Upper lobe of right lung (tissue), 1 donor: ENCODE measurements at regions not wholly inside any gene's neighbourhood (a gene's known extent, or its start where the extent isn't known, plus 50 kb on each side); places are given as distances from the start of the nearest gene placed in this dataset.
A peak's percentile ranks its signal among the peaks of the same experiment; 100 is the strongest.

Source experiments
- ATAC-seq: fragments of 200-7000 bp; cut with Tn5 transposase; one replicate; pipeline ENCODE4 v1.9.1; 2020; ENCODE audit warnings: mild to moderate bottlenecking, moderate library complexity
- DNase-seq: peaks from one replicate; pipeline ENCODE4 v3.0.0-alpha.2; 2020
- H3K27ac ChIP-seq: fragments of 200-600 bp; one replicate; pipeline ENCODE4 v1.8.0; 2022
- H3K27me3 ChIP-seq: fragments of 200-600 bp; one replicate; pipeline ENCODE4 v1.8.0; 2022; ENCODE audit warnings: mild to moderate bottlenecking
- H3K36me3 ChIP-seq: fragments of 200-600 bp; one replicate; pipeline ENCODE4 v1.8.0; 2022
- H3K4me1 ChIP-seq: fragments of 200-600 bp; one replicate; pipeline ENCODE4 v1.8.0; 2022
- H3K4me3 ChIP-seq: fragments of 200-600 bp; one replicate; pipeline ENCODE4 v1.8.0; 2022; ENCODE audit warnings: mild to moderate bottlenecking
- H3K9me3 ChIP-seq: fragments of 200-600 bp; one replicate; pipeline ENCODE4 v1.8.0; 2022
- CTCF ChIP-seq: fragments of 200-600 bp; IDR thresholded peaks from one replicate; pipeline ENCODE4 v1.8.0; 2022; ENCODE audit warnings: antibody characterized with exemption
- intact Hi-C: fragments of 100-400 bp; cut with DNase I; formaldehyde crosslinking; loops from one replicate; pipeline ENCODE4 v1.11.0; 2022
- donor health status: DM: no; HTN: yes; CAD: no; lungs with severe emphysema.

- no peaks in the 10 kb centered on the region for H3K36me3 ChIP-seq
- no peaks in the 10 kb centered on the region for H3K4me1 ChIP-seq
- H3K4me3 ChIP-seq: no peak overlapping the region
- H3K27me3 ChIP-seq: peaks cover 15% of the 10 kb centered on the region
- intact Hi-C loops: no loop called here
- no peak overlapping the region for H3K27ac ChIP-seq
- DNase-seq (no peak), ATAC-seq (no peak)
- no peaks in the 10 kb centered on the region for H3K9me3 ChIP-seq
- no peak for TF ChIP-seq CTCF
Observed at GRCh38 chr18:78001811-78002210, 752.2 kb downstream of the GALR1 start.

GRCh38 chr18:78006006-78006773 is 756.5 kb downstream of the GALR1 start:
- no peak for TF ChIP-seq CTCF
- peaks cover 18% of the 10 kb centered on the region for H3K27me3 ChIP-seq
- no peaks in the 10 kb centered on the region for H3K9me3 ChIP-seq
- no peaks in the 10 kb centered on the region for H3K4me1 ChIP-seq
- no peak for DNase-seq
- no peak overlapping the region for H3K4me3 ChIP-seq
- H3K36me3 ChIP-seq: no peaks in the 10 kb centered on the region
- no peak for ATAC-seq
- intact Hi-C loops: no loop called here
- H3K27ac ChIP-seq: no peak overlapping the region

- no peaks in the 10 kb centered on the region for H3K4me1 ChIP-seq
- H3K27me3 ChIP-seq: peaks cover 18% of the 10 kb centered on the region
- no peak for TF ChIP-seq CTCF
- no peak overlapping the region for H3K27ac ChIP-seq
- no peak overlapping the region for H3K4me3 ChIP-seq
- DNase-seq: no peak
- ATAC-seq: no peak
- H3K36me3 ChIP-seq: no peaks in the 10 kb centered on the region
- no peaks in the 10 kb centered on the region for H3K9me3 ChIP-seq
- intact Hi-C loops: no loop called here
Observed at GRCh38 chr18:78006774-78007260, 757.2 kb downstream of the GALR1 start.

GRCh38 chr18:78010363-78010762 is 760.7 kb downstream of the GALR1 start:
- ATAC-seq: no peak
- Histone ChIP-seq H3K4me1 (no peaks in the 10 kb centered on the region), H3K4me3 (no peak overlapping the region), H3K27me3 (peaks cover 12% of the 10 kb centered on the region), H3K9me3 (no peaks in the 10 kb centered on the region), H3K27ac (no peak overlapping the region), H3K36me3 (no peaks in the 10 kb centered on the region)
- TF ChIP-seq CTCF: no peak
- DNase-seq: no peak
- intact Hi-C loops: no loop called here

GRCh38 chr18:78017869-78018268 is 768.2 kb downstream of the GALR1 start:
- Histone ChIP-seq H3K27me3 (peaks cover 5% of the 10 kb centered on the region), H3K27ac (no peak overlapping the region), H3K4me1 (no peaks in the 10 kb centered on the region), H3K9me3 (no peaks in the 10 kb centered on the region), H3K4me3 (no peak overlapping the region), H3K36me3 (no peaks in the 10 kb centered on the region)
- intact Hi-C loops: no loop called here
- peak; percentile 40 for ATAC-seq
- DNase-seq: no peak
- no peak for TF ChIP-seq CTCF
